IPS DF 4.7 (cell line): ENCODE measurements at regions not wholly inside any gene's neighbourhood (a gene's known extent, or its start where the extent isn't known, plus 50 kb on each side); places are given as distances from the start of the nearest gene placed in this dataset.

Experiments
- DNase-seq: peaks from one replicate; pipeline ENCODE4 v3.0.0-alpha.2; 2013; ENCODE audit warnings: low spot score; ENCODE audit errors: extremely low read depth

DNA sequence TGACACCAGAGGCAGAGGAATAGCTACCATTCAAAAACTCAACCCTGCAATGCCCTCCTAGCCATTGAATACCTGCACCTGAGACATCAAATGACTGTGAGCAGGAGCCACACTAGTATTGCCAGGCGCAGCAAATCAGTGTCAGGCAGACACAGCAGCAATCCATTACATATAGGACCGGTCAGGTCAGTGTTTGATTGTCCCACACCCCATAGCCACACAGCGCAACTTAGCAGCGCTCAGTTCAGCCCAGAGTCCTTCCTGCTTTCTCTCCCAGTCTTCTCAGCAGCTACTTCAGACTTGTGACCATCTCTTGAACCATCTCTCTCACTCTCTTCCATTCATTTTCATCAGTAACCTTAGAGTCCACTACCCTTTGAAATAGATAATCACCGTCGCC lies 181.6 kb upstream of the GPR12 start:
- DNase-seq, result no peak

GRCh38 chr13:26941345-26942174 lies 181.0 kb upstream of the GPR12 start:
- DNase-seq, result no peak

DNA sequence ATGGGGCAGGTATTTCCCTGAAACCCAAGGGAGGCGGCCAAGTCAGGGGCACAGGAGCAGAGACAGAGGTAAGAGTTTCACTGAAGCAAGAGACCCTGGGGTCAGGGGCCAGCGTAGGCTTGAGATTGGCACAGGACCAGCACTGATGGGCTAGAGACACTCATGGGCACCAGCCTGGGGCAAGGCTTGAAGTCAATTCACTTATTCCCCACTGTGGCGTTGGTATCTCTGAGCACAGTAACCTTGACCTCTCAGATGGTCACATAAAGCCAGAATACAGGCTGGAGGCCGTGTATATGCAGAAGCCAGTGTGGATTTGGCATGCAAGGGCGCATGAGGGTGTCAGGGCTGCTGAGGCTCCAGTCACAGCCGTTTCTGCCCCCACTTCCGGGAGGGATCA lies 173.5 kb upstream of the GPR12 start:
- DNase-seq, result no peak

- no peak for DNase-seq
Measured at GRCh38 chr13:26932465-26932864, 171.9 kb upstream of the GPR12 start.

- peak; percentile 33 for DNase-seq
Measured at GRCh38 chr13:26929971-26930730, 169.6 kb upstream of the GPR12 start.

DNA sequence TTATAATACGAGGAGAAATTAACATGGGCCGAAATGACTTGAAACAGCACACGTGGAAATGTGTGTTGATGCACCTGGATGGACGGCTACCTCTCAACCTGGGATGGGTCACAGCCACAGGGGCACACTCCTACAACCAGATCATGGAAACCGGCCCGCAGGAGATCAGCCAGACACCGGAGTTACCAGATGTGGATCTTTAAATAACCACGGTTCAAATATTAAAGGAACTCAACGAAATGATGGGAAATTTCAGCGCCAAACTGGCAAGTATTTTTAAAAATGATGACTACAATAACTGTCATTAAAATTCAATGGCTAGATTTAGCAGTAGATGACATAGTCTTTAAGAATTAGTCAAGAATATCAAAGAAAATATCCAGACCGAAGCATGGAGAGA lies 166.9 kb upstream of the GPR12 start:
- no peak for DNase-seq

DNA sequence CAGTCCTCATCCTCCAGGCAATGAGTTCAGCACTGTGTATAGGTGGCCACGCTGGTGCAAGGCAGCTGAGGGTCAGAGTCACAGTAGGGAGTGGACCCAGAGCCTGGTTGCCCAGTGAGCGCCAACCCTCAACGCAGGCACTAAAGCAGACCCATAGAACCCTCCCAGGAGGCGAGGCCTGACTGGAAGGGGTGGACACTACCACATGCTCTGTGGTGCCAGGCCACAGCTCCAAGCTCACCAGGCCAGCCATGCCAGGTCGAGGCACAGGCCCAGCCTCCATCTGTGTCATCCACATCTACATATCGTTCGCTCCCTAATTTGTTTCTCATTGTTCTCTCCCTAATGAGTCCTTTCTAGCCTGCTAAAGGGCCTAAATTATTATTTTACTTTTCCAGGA lies 165.8 kb upstream of the GPR12 start:
- no peak for DNase-seq

DNA sequence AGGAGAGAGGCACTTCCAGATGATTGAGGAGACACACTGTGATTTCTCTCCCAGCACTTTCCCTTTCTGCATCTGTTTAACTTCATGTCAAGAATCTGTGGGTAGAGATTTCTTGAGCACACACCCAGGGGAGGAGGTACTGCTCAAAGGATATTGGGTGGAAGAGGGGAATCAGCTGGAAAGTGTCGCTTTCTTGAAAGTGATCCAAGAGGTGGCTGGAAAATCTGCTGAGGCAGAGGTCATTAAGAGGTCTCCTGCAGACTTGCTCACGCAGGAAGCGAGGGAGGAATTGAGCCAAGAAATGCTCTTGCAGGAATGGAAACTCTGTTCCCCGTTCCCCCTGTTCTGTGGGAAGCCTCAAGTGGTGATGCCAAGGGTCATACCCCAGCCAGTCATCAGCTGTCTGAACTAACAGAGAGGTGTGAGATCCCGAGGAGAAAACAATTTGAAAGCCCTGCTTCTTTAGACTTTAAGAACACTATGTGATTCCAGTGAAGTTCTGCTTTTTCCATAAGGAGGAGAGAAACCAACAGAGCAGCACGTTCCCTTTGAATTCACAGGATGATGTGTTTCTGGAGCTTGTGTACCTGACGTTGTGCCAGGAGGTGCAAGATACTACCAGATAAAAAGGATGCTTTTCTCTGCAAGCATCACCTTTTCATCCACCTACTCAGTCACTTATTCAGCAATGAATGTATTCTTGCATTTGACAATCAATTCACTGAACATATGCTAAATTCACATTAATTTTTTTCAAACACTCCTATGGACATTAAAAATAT lies 163.4 kb upstream of the GPR12 start:
- no peak for DNase-seq

DNA sequence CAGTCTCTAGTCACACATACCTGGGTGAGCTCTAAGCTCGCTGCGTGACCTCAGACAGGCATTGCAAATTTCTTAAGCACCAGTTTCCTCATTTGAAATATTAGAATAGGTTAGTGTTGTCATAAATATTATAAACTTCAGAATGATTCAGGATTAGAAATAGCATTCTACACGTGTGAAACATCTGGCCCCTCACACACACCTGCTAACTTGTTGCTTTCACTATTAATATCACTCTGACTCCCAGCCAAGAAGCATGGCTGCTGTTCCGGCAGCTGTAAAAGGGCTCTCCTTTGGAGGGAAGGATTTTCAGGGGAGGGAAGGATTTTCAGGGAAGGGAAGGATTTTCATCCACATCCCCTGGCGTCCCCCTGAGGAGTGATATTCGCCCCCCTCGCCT lies 161.3 kb upstream of the GPR12 start:
- no peak for DNase-seq

GRCh38 chr13:26920614-26921355 lies 160.2 kb upstream of the GPR12 start:
- no peak for DNase-seq

DNA sequence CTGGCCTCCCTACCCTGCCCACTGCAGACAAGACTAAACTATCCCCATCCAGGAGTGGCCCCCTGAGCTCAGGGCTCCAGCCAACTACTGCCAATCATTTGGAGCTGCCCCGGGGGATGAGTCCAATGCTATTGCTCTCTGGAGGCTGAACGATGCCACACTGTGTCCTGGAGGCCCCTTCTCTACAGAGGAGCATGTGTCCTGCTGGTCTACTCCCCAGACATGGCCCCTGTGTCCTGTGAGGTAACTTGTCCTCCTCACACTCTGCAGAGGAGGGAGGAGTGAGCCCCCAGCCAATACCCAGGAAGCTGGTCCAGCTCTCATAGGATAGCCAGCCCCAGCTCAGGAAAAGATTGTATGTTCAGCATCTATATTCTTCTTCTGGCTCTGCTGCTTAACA lies 159.1 kb upstream of the GPR12 start:
- DNase-seq, result no peak

DNA sequence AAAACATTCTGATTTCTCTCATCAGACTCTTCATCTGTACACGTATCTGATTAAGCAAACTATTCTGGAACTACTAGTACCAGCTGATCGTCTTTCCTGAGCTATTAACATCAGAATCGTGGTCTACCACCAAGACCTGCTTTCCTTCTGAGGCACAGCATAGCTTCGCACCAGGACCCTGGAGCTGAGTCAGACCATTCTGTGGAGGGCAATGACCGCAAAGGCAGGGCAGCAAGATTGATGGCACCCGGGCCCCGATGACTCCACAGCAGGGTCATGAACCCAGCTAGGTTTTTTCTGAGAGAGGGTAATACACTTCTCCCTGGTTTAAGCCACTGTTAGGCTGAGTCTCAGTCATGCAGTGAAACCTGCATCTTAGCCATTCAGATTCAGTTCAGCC lies 158.7 kb upstream of the GPR12 start:
- DNase-seq, result no peak

DNA sequence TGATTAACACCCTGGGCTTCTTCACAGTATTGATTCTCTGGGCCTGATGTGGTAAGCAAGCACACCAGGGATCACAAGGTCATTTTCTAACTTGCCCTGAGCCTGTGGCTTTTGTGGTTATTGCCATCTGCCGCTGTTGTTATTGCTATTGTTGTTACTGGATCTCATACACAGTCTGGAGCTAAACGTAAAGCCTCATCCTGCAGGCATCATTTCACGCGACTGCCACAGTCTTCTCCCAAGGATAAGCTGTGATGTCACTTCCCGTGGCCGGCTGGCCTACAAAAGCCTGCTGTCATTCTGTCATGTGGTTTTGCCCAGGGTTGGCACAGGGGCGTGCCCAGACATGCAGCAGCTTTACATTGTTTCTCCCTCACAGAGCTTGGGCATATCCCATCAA lies 154.0 kb upstream of the GPR12 start:
- no peak for DNase-seq

- no peak for DNase-seq
Measured at GRCh38 chr13:26914148-26914547, 153.6 kb upstream of the GPR12 start.

DNA sequence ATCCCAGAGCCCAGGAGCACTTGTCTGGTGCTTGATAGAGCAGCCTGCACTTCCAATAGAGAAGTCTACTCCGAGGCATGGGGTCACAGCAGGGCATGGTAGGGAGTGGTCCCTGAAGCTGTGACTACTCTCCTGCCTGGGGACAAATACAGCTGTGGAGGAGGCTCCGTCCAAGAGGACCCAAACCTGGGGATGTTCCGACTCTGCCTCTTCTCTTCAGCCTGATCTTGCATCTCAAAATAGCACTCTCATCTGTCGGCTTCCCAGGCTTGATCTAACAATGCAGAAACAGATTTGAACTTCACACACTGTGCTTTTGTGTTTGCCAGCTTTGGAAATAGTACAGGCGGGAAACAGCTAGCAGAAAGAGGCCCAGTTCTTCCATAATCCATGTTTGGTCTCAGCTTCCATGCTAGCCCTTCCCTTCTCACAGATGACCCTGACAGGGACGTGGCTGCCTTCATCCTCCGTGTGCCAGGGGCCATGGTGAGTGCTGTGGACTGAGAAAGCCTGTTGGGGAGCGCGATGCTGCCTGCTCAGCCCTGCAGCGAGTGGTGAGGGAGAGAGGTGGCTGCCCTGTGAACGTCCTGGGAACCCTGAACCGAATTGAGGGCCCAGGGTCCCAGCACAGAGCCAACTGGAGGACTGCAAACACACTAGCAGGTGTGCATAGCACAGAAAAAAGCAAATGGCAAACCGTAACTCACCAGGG lies 150.3 kb upstream of the GPR12 start:
- DNase-seq, result no peak

- no peak for DNase-seq
Measured at GRCh38 chr13:26909477-26909876, 148.9 kb upstream of the GPR12 start.

GRCh38 chr13:26908126-26908525 lies 147.5 kb upstream of the GPR12 start:
- no peak for DNase-seq

GRCh38 chr13:26899202-26899601 lies 138.6 kb upstream of the GPR12 start:
- no peak for DNase-seq

DNA sequence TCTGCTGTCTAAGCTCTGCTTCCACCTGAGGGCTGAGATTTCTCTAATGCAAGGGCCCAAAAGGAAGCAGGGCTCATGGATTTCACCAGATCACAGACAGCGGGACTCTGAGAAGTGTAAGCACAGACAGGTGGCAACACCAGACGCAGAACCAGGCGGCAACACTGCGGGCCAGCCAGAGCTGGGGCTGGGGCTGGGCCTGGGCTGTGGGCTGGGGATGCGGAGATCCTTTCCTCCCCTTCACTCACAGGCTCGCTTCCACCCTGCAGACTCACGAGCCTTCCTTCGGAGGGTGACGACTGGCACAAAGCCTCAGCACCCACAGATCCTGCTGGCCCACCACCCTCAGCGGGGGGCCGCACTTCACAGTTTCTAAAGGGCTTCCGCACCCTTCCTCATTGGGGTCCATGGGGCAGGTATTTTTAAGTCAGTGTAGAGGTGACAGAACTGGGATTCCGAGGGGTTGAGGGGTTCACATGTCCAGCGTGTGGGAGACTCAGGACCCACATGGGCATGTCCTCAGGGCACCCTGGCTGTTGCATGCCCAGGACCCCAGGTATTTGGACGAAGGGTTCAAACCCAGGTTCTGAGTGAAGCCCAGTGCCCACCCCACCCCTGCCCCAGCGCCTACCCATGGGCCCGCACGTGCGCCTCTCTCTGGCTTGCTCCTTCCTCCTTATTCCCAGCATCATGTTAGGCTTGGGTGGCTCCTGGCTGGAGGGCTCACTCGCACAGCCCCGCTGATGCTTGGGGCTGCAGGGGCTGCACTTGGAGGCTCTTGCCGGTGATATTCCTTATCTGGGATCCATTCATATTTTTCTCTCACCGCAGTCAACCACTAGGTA lies 137.3 kb upstream of the GPR12 start:
- no peak for DNase-seq
